ENCODE measurements at regions not wholly inside any gene's neighbourhood (a gene's known extent, or its start where the extent isn't known, plus 50 kb on each side); places are given as distances from the start of the nearest gene placed in this dataset.
"Not testable (repeated sequence)": the region's sequence is repeated elsewhere in the genome, so short reads cannot be mapped to it uniquely, and the experiment has no call there.

DNA sequence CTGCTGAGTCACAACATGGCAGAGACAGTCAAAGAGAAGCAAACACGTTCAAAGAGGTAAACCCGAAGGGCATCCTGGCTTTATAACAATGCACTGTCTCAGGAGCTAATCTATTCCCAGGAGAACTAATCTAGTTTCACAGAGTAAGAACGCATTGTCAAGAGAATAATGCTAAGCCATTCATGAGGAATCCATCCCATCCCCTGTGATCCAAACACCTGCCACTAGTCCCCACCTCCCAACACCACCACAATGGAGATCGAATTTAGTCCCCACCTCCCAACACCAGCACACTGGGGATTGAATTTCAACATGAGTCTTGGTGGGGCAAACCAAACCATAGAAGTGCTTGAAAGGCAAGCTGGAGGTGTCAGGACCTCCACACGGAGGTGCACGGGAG lies 231.5 kb upstream of the ID4 start:
- no peak for DNase-seq
- H3K36me3 Mint-ChIP-seq (ENCODE audit: low read depth) = no peaks in the 10 kb centered on the region
- H3K27me3 Mint-ChIP-seq (ENCODE audit: low read depth, poor library complexity) = peaks cover 5% of the 10 kb centered on the region
- H3K4me1 Mint-ChIP-seq = no peaks in the 10 kb centered on the region
- no peaks in the 10 kb centered on the region for H3K9me3 Mint-ChIP-seq
- no peak overlapping the region for H3K27ac Mint-ChIP-seq
- no peak overlapping the region for H3K4me3 Mint-ChIP-seq
- TF ChIP-seq, protein P1, sequence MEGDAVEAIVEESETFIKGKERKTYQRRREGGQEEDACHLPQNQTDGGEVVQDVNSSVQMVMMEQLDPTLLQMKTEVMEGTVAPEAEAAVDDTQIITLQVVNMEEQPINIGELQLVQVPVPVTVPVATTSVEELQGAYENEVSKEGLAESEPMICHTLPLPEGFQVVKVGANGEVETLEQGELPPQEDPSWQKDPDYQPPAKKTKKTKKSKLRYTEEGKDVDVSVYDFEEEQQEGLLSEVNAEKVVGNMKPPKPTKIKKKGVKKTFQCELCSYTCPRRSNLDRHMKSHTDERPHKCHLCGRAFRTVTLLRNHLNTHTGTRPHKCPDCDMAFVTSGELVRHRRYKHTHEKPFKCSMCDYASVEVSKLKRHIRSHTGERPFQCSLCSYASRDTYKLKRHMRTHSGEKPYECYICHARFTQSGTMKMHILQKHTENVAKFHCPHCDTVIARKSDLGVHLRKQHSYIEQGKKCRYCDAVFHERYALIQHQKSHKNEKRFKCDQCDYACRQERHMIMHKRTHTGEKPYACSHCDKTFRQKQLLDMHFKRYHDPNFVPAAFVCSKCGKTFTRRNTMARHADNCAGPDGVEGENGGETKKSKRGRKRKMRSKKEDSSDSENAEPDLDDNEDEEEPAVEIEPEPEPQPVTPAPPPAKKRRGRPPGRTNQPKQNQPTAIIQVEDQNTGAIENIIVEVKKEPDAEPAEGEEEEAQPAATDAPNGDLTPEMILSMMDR (IDR thresholded peaks at IDR 0.05) = no peak

DNA sequence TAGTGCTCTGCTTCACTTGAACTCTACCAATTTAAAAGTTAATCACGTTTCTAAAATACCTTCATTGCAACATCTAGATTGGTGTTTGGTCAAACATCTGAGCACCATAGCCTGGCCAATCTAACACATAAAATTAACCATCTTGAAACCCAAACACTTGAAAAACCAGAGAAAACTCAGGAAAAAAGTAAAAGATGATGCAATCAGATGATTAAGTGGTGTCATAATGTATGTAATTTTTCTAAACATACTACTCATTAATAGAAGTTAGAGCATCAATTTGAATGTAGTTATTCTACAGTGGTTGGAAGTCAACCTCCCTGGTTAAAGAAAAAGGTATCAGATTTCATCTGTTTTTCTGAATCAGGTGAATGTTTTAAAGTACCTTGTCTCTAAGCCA lies 228.6 kb upstream of the ID4 start:
- H3K27me3 Mint-ChIP-seq (ENCODE audit: low read depth, poor library complexity) = peaks cover 5% of the 10 kb centered on the region
- H3K36me3 Mint-ChIP-seq (ENCODE audit: low read depth) = no peaks in the 10 kb centered on the region
- TF ChIP-seq, protein P1 (IDR thresholded peaks at IDR 0.05) = no peak
- DNase-seq = no peak
- H3K27ac Mint-ChIP-seq = no peak overlapping the region
- no peaks in the 10 kb centered on the region for H3K4me1 Mint-ChIP-seq
- no peak overlapping the region for H3K4me3 Mint-ChIP-seq
- peaks cover 6% of the 10 kb centered on the region for H3K9me3 Mint-ChIP-seq

DNA sequence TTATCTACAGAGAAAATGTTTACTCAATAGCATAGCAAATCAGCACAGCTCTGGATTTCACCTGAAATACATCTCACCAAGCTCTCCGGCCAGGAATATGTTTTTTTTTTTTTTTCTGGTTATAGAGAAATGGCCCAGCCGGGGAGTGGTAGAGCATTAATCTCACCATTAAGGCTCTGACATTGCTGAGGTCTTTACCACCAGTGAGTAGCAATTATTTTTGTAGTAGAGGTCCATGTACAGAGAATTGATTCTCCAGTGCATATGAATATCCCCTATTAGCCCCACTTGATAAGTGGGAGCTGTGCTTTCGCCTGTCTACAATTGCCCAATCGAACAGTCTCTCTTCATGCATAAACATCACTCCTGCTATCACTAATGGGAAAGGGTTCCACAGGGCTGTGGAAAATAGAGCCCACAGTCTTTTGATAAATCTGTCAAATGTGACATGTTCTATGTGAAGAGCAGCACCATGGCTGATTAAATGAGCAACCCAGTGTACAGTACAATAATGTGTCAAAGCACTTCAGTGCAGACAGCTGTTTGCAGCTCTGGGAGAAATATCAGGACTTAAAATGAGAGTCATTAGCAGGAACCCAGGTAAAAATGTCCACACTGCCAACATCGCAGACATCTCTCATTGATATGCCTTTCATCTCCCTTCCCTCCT lies 227.1 kb upstream of the ID4 start:
- Mint-ChIP-seq H3K27me3 (ENCODE audit: low read depth, poor library complexity) (peaks cover 5% of the 10 kb centered on the region), H3K4me1 (no peaks in the 10 kb centered on the region), H3K9me3 (peaks cover 14% of the 10 kb centered on the region), H3K27ac (no peak overlapping the region), H3K4me3 (no peak overlapping the region), H3K36me3 (ENCODE audit: low read depth) (no peaks in the 10 kb centered on the region)
- no peak for DNase-seq
- TF ChIP-seq, protein P1 (IDR thresholded peaks at IDR 0.05) = no peak

DNA sequence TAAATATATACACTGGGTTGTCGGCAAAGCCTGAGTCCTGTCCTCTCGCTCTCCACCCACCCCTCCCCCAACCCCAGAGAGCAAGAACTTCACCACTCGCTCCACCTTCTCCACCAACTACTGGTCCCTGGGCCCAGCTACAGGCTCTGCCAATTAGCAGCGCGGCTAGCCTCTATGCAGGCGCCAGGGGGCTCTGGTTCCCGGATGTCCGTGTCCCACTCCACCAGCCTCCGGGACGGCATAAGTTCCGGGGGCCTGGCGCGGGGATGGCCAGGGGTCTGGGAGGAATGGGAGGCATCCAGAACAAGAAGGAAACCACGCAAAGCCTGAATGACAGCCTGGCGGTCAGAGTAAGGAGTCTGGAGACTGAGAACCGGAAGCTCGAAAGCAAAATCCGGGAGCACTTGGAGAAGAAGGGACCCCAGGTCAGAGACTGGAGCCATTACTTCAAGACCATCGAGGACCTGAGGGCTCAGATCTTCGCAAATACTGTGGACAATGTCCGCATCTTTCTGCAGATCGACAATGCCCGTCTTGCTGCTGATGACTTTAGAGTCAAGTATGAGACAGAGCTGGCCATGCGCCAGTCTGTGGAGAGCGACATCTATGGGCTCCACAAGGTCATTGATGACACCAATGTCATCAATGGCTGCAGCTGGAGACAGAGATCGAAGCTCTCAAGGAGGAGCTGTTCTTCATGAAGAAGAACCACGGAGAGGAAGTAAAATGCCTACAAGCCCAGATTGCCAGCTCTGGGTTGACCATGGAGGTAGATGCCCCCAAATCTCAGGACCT lies 224.3 kb upstream of the ID4 start:
- not testable (repeated sequence) for H3K27me3 Mint-ChIP-seq (ENCODE audit: low read depth, poor library complexity); H3K27ac Mint-ChIP-seq; H3K4me1 Mint-ChIP-seq; DNase-seq; H3K4me3 Mint-ChIP-seq
- Mint-ChIP-seq H3K36me3 (ENCODE audit: low read depth) (peaks cover 12% of the 10 kb centered on the region), H3K9me3 (peaks cover 35% of the 10 kb centered on the region)

DNA sequence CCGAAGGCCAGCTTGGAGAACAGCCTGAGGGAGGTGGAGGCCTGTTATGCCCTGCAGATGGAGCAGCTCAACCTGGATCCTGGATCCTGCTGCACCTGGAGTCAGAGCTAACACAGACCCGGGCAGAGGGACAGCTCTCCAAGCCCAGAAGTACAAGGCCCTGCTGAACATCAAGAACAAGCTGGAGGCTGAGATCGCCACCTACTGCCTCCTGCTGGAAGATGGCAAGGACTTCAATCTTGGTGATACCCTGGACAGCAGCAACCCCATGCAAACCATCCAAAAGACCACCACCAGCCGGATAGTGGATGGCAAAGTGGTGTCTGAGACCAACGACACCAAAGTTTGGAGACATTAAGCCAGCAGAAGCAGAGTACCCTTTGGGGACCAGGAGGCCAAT lies 223.5 kb upstream of the ID4 start:
- Mint-ChIP-seq H3K27me3 (ENCODE audit: low read depth, poor library complexity) (peaks cover 5% of the 10 kb centered on the region), H3K9me3 (peaks cover 41% of the 10 kb centered on the region), H3K4me1 (no peaks in the 10 kb centered on the region), H3K27ac (no peak overlapping the region), H3K36me3 (ENCODE audit: low read depth) (peaks cover 17% of the 10 kb centered on the region), H3K4me3 (no peak overlapping the region)
- DNase-seq = no peak
- TF ChIP-seq, protein P1 (IDR thresholded peaks at IDR 0.05) = no peak

DNA sequence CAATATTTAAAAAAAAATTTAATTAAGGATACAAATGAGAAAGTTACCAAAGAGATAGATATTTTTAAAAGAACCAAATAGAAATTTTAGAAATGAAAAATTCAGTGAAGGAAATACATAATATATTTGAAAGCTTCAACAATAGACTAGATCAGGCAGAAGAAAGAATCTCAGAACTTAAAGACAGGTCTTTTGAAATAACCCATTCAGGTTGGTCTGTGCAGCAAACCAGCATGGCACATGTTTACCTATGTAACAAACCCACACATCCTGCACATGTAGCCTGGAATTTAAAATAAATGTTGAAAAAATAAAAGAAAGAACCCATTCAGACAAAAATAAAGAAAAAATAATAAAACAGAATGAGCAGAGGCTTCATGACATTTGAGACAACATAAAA lies 221.1 kb upstream of the ID4 start:
- no peak overlapping the region for H3K27ac Mint-ChIP-seq
- no peak for DNase-seq
- H3K9me3 Mint-ChIP-seq = peaks cover 58% of the 10 kb centered on the region
- no peaks in the 10 kb centered on the region for H3K4me1 Mint-ChIP-seq
- no peak overlapping the region for H3K4me3 Mint-ChIP-seq
- H3K36me3 Mint-ChIP-seq (ENCODE audit: low read depth) = peaks cover 17% of the 10 kb centered on the region
- peaks cover 5% of the 10 kb centered on the region for H3K27me3 Mint-ChIP-seq (ENCODE audit: low read depth, poor library complexity)
- TF ChIP-seq, protein P1 (IDR thresholded peaks at IDR 0.05) = no peak

Data from nephron progenitor cell (in vitro differentiated cells).